Hepatocyte (in vitro differentiated cells): ENCODE measurements at regions not wholly inside any gene's neighbourhood (a gene's known extent, or its start where the extent isn't known, plus 50 kb on each side); places are given as distances from the start of the nearest gene placed in this dataset.

Experiments used
- CTCF ChIP-seq: fragments of 200-600 bp; sonication (generic); IDR thresholded peaks from 2 replicates; pipeline ENCODE4 v1.5.1; 2016; ENCODE audit warnings: antibody characterized with exemption, mild to moderate bottlenecking; ENCODE audit not compliant: poor library complexity
- EZH2 ChIP-seq: fragments of 200-600 bp; sonication (generic); IDR thresholded peaks from 2 replicates; pipeline ENCODE4 v1.6.1; 2016; ENCODE audit warnings: antibody characterized with exemption, mild to moderate bottlenecking, borderline replicate concordance

GRCh38 chr5:126002222-126002897 lies 420.8 kb upstream of the GRAMD2B start:
- TF ChIP-seq CTCF (no peak), EZH2 (no peak)
